Body of pancreas (tissue), 4 donors: ENCODE measurements at regions not wholly inside any gene's neighbourhood (a gene's known extent, or its start where the extent isn't known, plus 50 kb on each side); places are given as distances from the start of the nearest gene placed in this dataset.

ENCODE experiments used
- ATAC-seq: fragments of 150-250 bp; one replicate; pipeline ENCODE4 v1.9.1; 2016
- DNase-seq, 4 donors: peaks; one replicate each; pipeline ENCODE4 v3.0.0-alpha.2; 2019
- H3K27ac ChIP-seq, 4 donors: fragments of 200-600 bp; sonication (generic); 1 replicate in 3 of 4; 2 replicates in 1 of 4; pipeline versions ENCODE4 v1.5.1 to v1.6.1; 2016 to 2019; ENCODE audit warnings: mild to moderate bottlenecking in 1 of 4, mixed read lengths in 1 of 4, moderate library complexity in 1 of 4
- H3K27me3 ChIP-seq, 2 donors: fragments of 200-600 bp; sonication (generic); one replicate each; pipeline ENCODE4 v1.6.0; 2016; ENCODE audit warnings: mild to moderate bottlenecking in 1 of 2
- H3K36me3 ChIP-seq, 2 donors: fragments of 200-600 bp; sonication (generic); replicated peaks in 1 of 2; 2 replicates each; pipeline ENCODE4 v1.5.1; 2016; ENCODE audit warnings: low read depth in 2 of 2; ENCODE audit not compliant: insufficient read depth in 1 of 2
- H3K4me1 ChIP-seq: fragments of 200-600 bp; sonication (generic); one replicate; pipeline ENCODE4 v1.6.0; 2016
- H3K4me3 ChIP-seq, 2 donors: fragments of 200-600 bp; sonication (generic); 1 replicate in 1 of 2; 2 replicates in 1 of 2; pipeline ENCODE4 v1.5.1; 2016 to 2019
- H3K9me3 ChIP-seq, 3 donors: fragments of 200-600 bp; sonication (generic); 1 replicate in 2 of 3; 2 replicates in 1 of 3; pipeline ENCODE4 v1.5.1; 2016
- CTCF ChIP-seq, 7 experiments: fragments of 450-650 bp in 4 of 7; fragments of 200-600 bp in 3 of 7; sonication (generic) in 3 of 7; IDR thresholded peaks; one replicate each; pipeline ENCODE4 v1.5.1; 2016 to 2019; ENCODE audit warnings: antibody characterized with exemption in 7 of 7
- POLR2A ChIP-seq, 3 donors: fragments of 450-650 bp; IDR thresholded peaks; one replicate each; pipeline ENCODE4 v1.6.1; 2016; ENCODE audit warnings: antibody characterized with exemption in 3 of 3, mild to moderate bottlenecking in 2 of 3
- WGBS, 2 donors: methylation state at CpG; one replicate each; pipeline ENCODE4 v1.1.5; 2017; 5-methylcytosine and 5-hydroxymethylcytosine counted together
- intact Hi-C: fragments of 100-400 bp; cut with DNase I; formaldehyde crosslinking; loops from one replicate; pipeline ENCODE4 v1.15.1; 2023

DNA sequence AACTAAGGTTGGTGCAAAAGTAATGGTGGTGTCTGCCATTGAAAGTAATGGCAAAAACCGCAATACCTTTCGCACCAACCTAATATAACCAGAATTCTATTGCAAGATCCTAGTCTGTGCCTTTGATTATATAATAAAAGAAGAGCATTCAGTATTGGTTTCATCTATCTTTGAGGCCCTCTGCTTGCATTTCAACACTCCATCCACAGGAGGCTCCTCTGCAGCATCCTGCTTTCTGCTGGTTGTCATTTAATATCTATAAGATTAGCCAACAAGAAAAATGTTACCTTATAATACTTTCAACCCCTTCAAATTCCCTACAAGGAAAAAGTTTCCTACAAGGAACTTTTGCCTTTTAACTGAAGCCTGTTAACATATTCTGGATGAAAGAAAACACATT lies 139.2 kb downstream of the CDCA7 start:
- ATAC-seq = no peak
- H3K36me3 ChIP-seq = no peaks in the 10 kb centered on the region
- 92 to 94% methylated on average over 2 of the region's 2 CpGs for WGBS, 2 donors

DNA sequence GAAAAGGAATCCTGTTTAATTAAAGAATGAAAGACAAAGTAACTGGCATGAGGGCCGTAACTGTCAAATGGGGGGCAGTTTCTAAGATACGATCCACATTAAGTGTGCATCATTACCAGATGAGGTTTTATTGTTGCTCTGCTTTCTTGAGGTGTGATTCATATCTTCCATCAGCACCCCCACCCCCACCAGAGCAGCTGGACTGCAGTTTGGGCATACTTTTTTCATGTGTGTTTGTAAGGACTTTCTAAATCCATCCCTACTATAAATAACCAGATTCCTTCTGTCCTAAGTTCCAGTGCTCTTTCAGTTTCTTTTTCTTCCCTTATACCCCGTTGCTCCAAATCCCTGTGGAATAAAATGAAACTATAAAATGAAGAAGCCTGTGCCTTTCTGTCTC lies 142.1 kb downstream of the CDCA7 start:
- TF ChIP-seq CTCF (IDR thresholded peaks at IDR 0.05) (no peak), POLR2A (IDR thresholded peaks at IDR 0.05) (no peak)
- 83 to 85% methylated on average over 3 of the region's 3 CpGs for WGBS, 2 donors
- no peak for DNase-seq
- Histone ChIP-seq H3K4me3 (no peak overlapping the region), H3K27me3 (no peaks in the 10 kb centered on the region), H3K27ac (no peak overlapping the region), H3K9me3 (no peaks in the 10 kb centered on the region), H3K4me1 (no peaks in the 10 kb centered on the region), H3K36me3 (no peaks in the 10 kb centered on the region)
- intact Hi-C loops = no loop called here
- ATAC-seq = no peak

More for the DNA sequence above, 139.2 kb downstream of the CDCA7 start:
- no peaks in the 10 kb centered on the region for H3K4me1 ChIP-seq
- no peak for DNase-seq
- no peak for TF ChIP-seq CTCF (IDR thresholded peaks at IDR 0.05)
- no peak for TF ChIP-seq POLR2A (IDR thresholded peaks at IDR 0.05)
- no peaks in the 10 kb centered on the region for H3K9me3 ChIP-seq
- no peak overlapping the region for H3K4me3 ChIP-seq
- no peak overlapping the region for H3K27ac ChIP-seq
- no peaks in the 10 kb centered on the region for H3K27me3 ChIP-seq
- intact Hi-C loops = no loop called here

- no peaks in the 10 kb centered on the region for H3K36me3 ChIP-seq
- no peak overlapping the region for H3K4me3 ChIP-seq
- intact Hi-C loops = no loop called here
- no peak for TF ChIP-seq CTCF (IDR thresholded peaks at IDR 0.05)
- TF ChIP-seq POLR2A (IDR thresholded peaks at IDR 0.05) = no peak
- H3K9me3 ChIP-seq = no peaks in the 10 kb centered on the region
- H3K27me3 ChIP-seq = no peaks in the 10 kb centered on the region
- no peak overlapping the region for H3K27ac ChIP-seq
- ATAC-seq = no peak
- WGBS, 2 donors = 44 to 73% methylated on average over 1 of the region's 1 CpG
- no peak for DNase-seq
- H3K4me1 ChIP-seq = no peaks in the 10 kb centered on the region
Observed at GRCh38 chr2:173500953-173501352, 146.3 kb downstream of the CDCA7 start.

DNA sequence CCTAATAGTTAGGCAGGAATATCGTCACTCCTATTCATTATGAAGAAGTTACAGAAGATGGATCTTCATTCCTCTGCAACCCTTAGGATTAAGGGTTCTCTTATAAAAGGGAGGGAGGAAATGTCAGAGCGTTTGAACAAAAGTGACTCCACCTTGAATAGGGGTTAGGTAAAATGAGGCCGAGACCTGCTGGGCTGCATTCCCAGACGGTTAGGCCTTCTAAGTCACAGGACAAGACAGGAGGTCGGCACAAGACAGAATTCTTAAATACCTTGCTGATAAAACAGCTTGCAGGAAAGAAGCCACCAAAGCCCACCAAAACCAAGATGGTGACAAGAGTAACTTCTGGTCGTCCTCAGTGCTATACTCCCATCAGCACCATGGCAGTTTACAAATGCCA lies 147.6 kb downstream of the CDCA7 start:
- Histone ChIP-seq H3K27me3 (no peaks in the 10 kb centered on the region), H3K9me3 (no peaks in the 10 kb centered on the region), H3K27ac (no peak overlapping the region), H3K4me1 (no peaks in the 10 kb centered on the region), H3K36me3 (no peaks in the 10 kb centered on the region), H3K4me3 (no peak overlapping the region)
- no peak for ATAC-seq
- no peak for DNase-seq
- WGBS, 2 donors = 67 to 78% methylated on average over 6 of the region's 6 CpGs
- TF ChIP-seq CTCF (IDR thresholded peaks at IDR 0.05) (no peak), POLR2A (IDR thresholded peaks at IDR 0.05) (no peak)
- intact Hi-C loops = no loop called here

DNA sequence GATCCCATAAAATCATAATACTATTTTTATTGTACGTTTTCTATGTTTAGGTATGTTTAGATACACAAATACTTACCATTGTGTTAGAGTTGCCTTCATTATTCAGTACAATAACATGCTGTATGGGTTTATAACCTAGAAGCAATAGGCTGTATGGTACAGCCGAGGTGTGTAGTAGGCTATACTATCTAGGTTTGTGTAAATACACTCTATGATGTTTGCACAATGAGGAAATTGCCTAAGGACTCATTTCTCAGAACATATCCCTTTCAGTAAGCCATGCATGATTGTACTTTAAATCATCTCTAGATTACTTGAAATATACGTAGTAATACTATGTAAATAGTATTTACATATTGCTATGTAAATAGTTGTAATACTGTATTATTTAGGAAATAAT lies 156.7 kb downstream of the CDCA7 start:
- H3K27ac ChIP-seq = no peak overlapping the region
- H3K9me3 ChIP-seq = no peaks in the 10 kb centered on the region
- TF ChIP-seq CTCF (IDR thresholded peaks at IDR 0.05) = no peak
- no peak for TF ChIP-seq POLR2A (IDR thresholded peaks at IDR 0.05)
- H3K27me3 ChIP-seq = no peaks in the 10 kb centered on the region
- WGBS, 2 donors = 52 to 60% methylated on average over 3 of the region's 3 CpGs
- intact Hi-C loops = no loop called here
- DNase-seq = no peak
- H3K4me1 ChIP-seq = no peaks in the 10 kb centered on the region
- no peaks in the 10 kb centered on the region for H3K36me3 ChIP-seq
- no peak for ATAC-seq
- H3K4me3 ChIP-seq = no peak overlapping the region
